HEK293 (cell line): ENCODE measurements at regions not wholly inside any gene's neighbourhood (a gene's known extent, or its start where the extent isn't known, plus 50 kb on each side); places are given as distances from the start of the nearest gene placed in this dataset.

Source experiments
- CTCF ChIA-PET: fragments of 350-600 bp; formaldehyde crosslinking; extraction: SDS; loops from one replicate; lab custom pipeline; 2021; ENCODE audit warnings: antibody characterized with exemption; lab: Yijun Ruan, JAX
- POLR2A ChIA-PET: fragments of 300-600 bp; formaldehyde crosslinking; extraction: SDS; loops from one replicate; lab custom pipeline; 2020; ENCODE audit warnings: antibody characterized with exemption, inconsistent platforms; lab: Yijun Ruan, JAX
- H3K27ac ChIP-seq: fragments of 200-500 bp; sonication (Bioruptor generic); 2 replicates; pipeline ENCODE4 v1.5.1; 2014; ENCODE audit warnings: low read depth, low read length, control low read depth, inconsistent platforms; ENCODE audit errors: extremely low read depth
- H3K36me3 ChIP-seq, 2 experiments: fragments of 200-500 bp in 1 of 2; sonication (Bioruptor generic) in 1 of 2; 1 replicate in 1 of 2; 2 replicates in 1 of 2; pipeline ENCODE4 v1.5.1; 2014 to 2017; ENCODE audit warnings: inconsistent platforms in 2 of 2, low read length in 2 of 2; ENCODE audit not compliant: control insufficient read depth in 2 of 2, insufficient read depth in 1 of 2
- H3K4me1 ChIP-seq: fragments of 200-500 bp; sonication (Bioruptor generic); 2 replicates; pipeline ENCODE4 v1.5.1; 2014; ENCODE audit warnings: mild to moderate bottlenecking, low read length, inconsistent platforms; ENCODE audit not compliant: control insufficient read depth, insufficient read depth
- H3K4me3 ChIP-seq: 2 replicates; pipeline ENCODE4 v1.5.1; 2011; ENCODE audit warnings: low read depth, mild to moderate bottlenecking, control low read depth, low read length, moderate library complexity
- H3K9me3 ChIP-seq: fragments of 200-500 bp; sonication (Bioruptor generic); 2 replicates; pipeline ENCODE4 v1.5.1; 2014; ENCODE audit warnings: low read depth, low read length, inconsistent platforms; ENCODE audit not compliant: control insufficient read depth, insufficient read depth
- HOXA7 ChIP-seq: sonication (generic); formaldehyde crosslinking; IDR thresholded peaks from 2 replicates; pipeline ENCODE4 v1.8.1; 2022; ENCODE audit warnings: missing genetic modification reagents, borderline replicate concordance
- INSM2 ChIP-seq: fragments of 450-650 bp; formaldehyde crosslinking; IDR thresholded peaks from 2 replicates; pipeline ENCODE4 v1.5.1; 2016; ENCODE audit warnings: missing biosample characterization, missing genetic modification characterization
- MYNN ChIP-seq: fragments of 450-650 bp; formaldehyde crosslinking; IDR thresholded peaks from 2 replicates; pipeline ENCODE4 v1.5.1; 2016; ENCODE audit warnings: missing biosample characterization, missing genetic modification characterization, borderline replicate concordance
- SCRT2 ChIP-seq: fragments of 450-650 bp; formaldehyde crosslinking; IDR thresholded peaks from 2 replicates; pipeline ENCODE4 v1.5.1; 2016; ENCODE audit warnings: missing biosample characterization, missing genetic modification characterization
- TCF7L2 ChIP-seq: IDR thresholded peaks from 2 replicates; pipeline ENCODE4 v1.6.1; 2011; ENCODE audit warnings: low read depth, mild to moderate bottlenecking, inconsistent platforms, low read length, moderate library complexity, borderline replicate concordance
- TRIM28 ChIP-seq: IDR thresholded peaks from 2 replicates; pipeline ENCODE4 v1.6.1; 2011; ENCODE audit warnings: low read length, control low read depth, borderline replicate concordance
- ZBTB1 ChIP-seq: fragments of 450-650 bp; formaldehyde crosslinking; IDR thresholded peaks from 2 replicates; pipeline ENCODE4 v1.5.1; 2016; ENCODE audit warnings: missing biosample characterization, missing genetic modification characterization
- ZBTB17 ChIP-seq: fragments of 450-650 bp; formaldehyde crosslinking; IDR thresholded peaks from 2 replicates; pipeline ENCODE4 v1.5.1; 2016; ENCODE audit warnings: missing biosample characterization, missing genetic modification characterization
- ZBTB26 ChIP-seq: fragments of 450-650 bp; formaldehyde crosslinking; optimal IDR thresholded peaks from 2 replicates; pipeline ENCODE3; 2016; ENCODE audit warnings: missing biosample characterization, mild to moderate bottlenecking, missing genetic modification characterization
- ZNF133 ChIP-seq: fragments of 450-650 bp; formaldehyde crosslinking; IDR thresholded peaks from 2 replicates; pipeline ENCODE4 v1.5.1; 2016; ENCODE audit warnings: missing biosample characterization, missing genetic modification characterization
- ZNF16 ChIP-seq: fragments of 450-650 bp; formaldehyde crosslinking; IDR thresholded peaks from 2 replicates; pipeline ENCODE4 v1.5.1; 2016; ENCODE audit warnings: low read depth, missing biosample characterization, missing genetic modification characterization
- ZNF175 ChIP-seq: fragments of 450-650 bp; formaldehyde crosslinking; IDR thresholded peaks from 2 replicates; pipeline ENCODE4 v1.5.1; 2016; ENCODE audit warnings: missing biosample characterization, missing genetic modification characterization
- ZNF184 ChIP-seq: fragments of 450-650 bp; IDR thresholded peaks from 2 replicates; pipeline ENCODE4 v1.5.1; 2018; ENCODE audit warnings: missing biosample characterization, mild to moderate bottlenecking, missing genetic modification characterization
- ZNF248 ChIP-seq: fragments of 450-650 bp; formaldehyde crosslinking; IDR thresholded peaks from 2 replicates; pipeline ENCODE4 v1.5.1; 2017; ENCODE audit warnings: missing biosample characterization, missing genetic modification characterization
- ZNF266 ChIP-seq: fragments of 450-650 bp; formaldehyde crosslinking; IDR thresholded peaks from 2 replicates; pipeline ENCODE4 v1.5.1; 2016; ENCODE audit warnings: missing biosample characterization, missing genetic modification characterization, low read depth
- ZNF335 ChIP-seq: fragments of 450-650 bp; formaldehyde crosslinking; conservative IDR thresholded peaks from 2 replicates; pipeline ENCODE4 v1.5.1; 2016; ENCODE audit warnings: missing biosample characterization, missing genetic modification characterization
- ZNF514 ChIP-seq: fragments of 450-650 bp; formaldehyde crosslinking; IDR thresholded peaks from 2 replicates; pipeline ENCODE4 v1.5.1; 2016; ENCODE audit warnings: missing biosample characterization, missing genetic modification characterization
- ZNF548 ChIP-seq: fragments of 450-650 bp; formaldehyde crosslinking; IDR thresholded peaks from 2 replicates; pipeline ENCODE4 v1.5.1; 2016; ENCODE audit warnings: missing biosample characterization, missing genetic modification characterization
- ZNF549 ChIP-seq: fragments of 450-650 bp; IDR thresholded peaks from 2 replicates; pipeline ENCODE4 v1.5.1; 2018; ENCODE audit warnings: missing biosample characterization, missing genetic modification characterization, mild to moderate bottlenecking, inconsistent platforms, moderate library complexity
- ZNF558 ChIP-seq: fragments of 450-650 bp; formaldehyde crosslinking; IDR thresholded peaks from 2 replicates; pipeline ENCODE4 v1.5.1; 2016; ENCODE audit warnings: missing biosample characterization, missing genetic modification characterization
- ZNF621 ChIP-seq: fragments of 450-650 bp; formaldehyde crosslinking; IDR thresholded peaks from 2 replicates; pipeline ENCODE4 v1.5.1; 2017; ENCODE audit warnings: missing biosample characterization, missing genetic modification characterization
- ZNF654 ChIP-seq: fragments of 450-650 bp; formaldehyde crosslinking; IDR thresholded peaks from 2 replicates; pipeline ENCODE4 v1.5.1; 2016; ENCODE audit warnings: low read depth, missing biosample characterization, missing genetic modification characterization
- ZNF664 ChIP-seq: fragments of 450-650 bp; formaldehyde crosslinking; IDR thresholded peaks from 2 replicates; pipeline ENCODE4 v1.5.1; 2016; ENCODE audit warnings: missing biosample characterization, missing genetic modification characterization
- ZNF785 ChIP-seq: fragments of 450-650 bp; formaldehyde crosslinking; IDR thresholded peaks from 2 replicates; pipeline ENCODE4 v1.5.1; 2016; ENCODE audit warnings: missing biosample characterization, missing genetic modification characterization
- ZNF843 ChIP-seq: fragments of 450-650 bp; formaldehyde crosslinking; IDR thresholded peaks from 2 replicates; pipeline ENCODE4 v1.5.1; 2016; ENCODE audit warnings: missing biosample characterization, missing genetic modification characterization
- TF ChIP-seq, protein P1 (sequence below): fragments of 450-650 bp; formaldehyde crosslinking; IDR thresholded peaks from 2 replicates; pipeline ENCODE4 v1.5.1; 2016; ENCODE audit warnings: missing biosample characterization, missing genetic modification characterization
- TF ChIP-seq, protein P2 (sequence below): fragments of 450-650 bp; formaldehyde crosslinking; IDR thresholded peaks from 2 replicates; pipeline ENCODE4 v1.5.0; 2017; ENCODE audit warnings: missing biosample characterization, missing genetic modification characterization, borderline replicate concordance

DNA sequence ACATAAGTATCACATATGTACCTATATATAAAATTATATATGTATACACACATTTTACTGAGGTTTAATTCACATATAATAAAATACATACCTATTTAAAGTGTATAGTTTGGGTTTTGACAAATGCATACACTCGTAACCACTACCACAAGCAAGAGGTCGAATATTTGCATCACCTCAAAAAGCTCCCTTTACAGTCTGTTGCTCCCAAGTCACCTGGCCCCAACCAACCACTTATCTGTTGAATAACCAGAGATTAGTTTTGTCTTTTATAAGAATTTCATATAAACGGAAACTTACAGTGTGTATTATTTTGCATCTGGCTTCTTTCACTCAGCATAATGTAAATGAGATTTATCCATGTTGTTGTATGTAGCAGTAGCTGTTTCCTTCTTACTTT lies 218.9 kb downstream of the MAT2B start (continued):
- TF ChIP-seq HOXA7, result no peak
- TF ChIP-seq ZNF133 (tag by site-specific recombination), result no peak
- TF ChIP-seq ZBTB17 (tag by site-specific recombination), result no peak

DNA sequence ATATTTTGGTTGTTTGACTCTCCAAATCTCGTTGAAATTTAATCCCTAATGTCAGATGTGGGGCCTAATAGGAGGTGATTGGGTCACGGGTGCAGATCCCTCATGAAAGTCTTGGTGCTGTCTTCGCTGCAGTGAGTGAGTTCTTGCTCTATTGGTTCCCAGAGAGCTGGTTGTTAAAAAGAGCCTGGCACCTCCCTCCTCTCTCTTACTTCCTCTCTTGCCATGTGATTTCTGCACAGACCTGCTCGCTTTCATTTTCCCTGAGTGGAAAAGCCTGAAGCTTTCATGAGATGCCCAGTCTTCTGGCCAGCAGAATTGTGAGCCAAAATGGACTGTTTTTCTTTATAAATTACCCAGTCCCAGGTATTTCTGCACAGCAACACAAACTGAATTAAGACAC lies 221.6 kb downstream of the MAT2B start:
- TF ChIP-seq ZNF664 (tag by site-specific recombination), result no peak
- no peak for TF ChIP-seq MYNN (tag by site-specific recombination)
- no peak for TF ChIP-seq TRIM28
- no peak for TF ChIP-seq ZNF654
- TF ChIP-seq ZNF549 (tag by site-specific recombination), result no peak
- TF ChIP-seq ZNF175, result no peak
- Histone ChIP-seq H3K36me3 (no peaks in the 10 kb centered on the region), H3K4me3 (no peak overlapping the region), H3K9me3 (no peaks in the 10 kb centered on the region), H3K27ac (no peak overlapping the region), H3K4me1 (no peaks in the 10 kb centered on the region)
- POLR2A ChIA-PET, result no interaction called here
- CTCF ChIA-PET, result no interaction called here

GRCh38 chr5:163730206-163730756 lies 224.9 kb downstream of the MAT2B start:
- Histone ChIP-seq H3K4me3 (no peak overlapping the region), H3K9me3 (no peaks in the 10 kb centered on the region), H3K36me3 (no peaks in the 10 kb centered on the region)
- POLR2A ChIA-PET, result no interaction called here
- TF ChIP-seq ZNF16 (tag by site-specific recombination), result no peak
- TF ChIP-seq ZNF175, result no peak
- TF ChIP-seq ZNF843 (tag by site-specific recombination), result no peak
- TF ChIP-seq ZNF558 (tag by site-specific recombination), result no peak
- TF ChIP-seq, protein P1, sequence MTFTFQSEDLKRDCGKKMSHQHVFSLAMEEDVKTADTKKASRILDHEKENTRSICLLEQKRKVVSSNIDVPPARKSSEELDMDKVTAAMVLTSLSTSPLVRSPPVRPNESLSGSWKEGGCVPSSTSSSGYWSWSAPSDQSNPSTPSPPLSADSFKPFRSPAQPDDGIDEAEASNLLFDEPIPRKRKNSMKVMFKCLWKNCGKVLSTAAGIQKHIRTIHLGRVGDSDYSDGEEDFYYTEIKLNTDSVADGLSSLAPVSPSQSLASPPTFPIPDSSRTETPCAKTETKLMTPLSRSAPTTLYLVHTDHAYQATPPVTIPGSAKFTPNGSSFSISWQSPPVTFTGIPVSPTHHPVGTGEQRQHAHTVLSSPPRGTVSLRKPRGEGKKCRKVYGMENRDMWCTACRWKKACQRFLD, result no peak
- no peak for TF ChIP-seq ZBTB1 (tag by site-specific recombination)
- no peak for TF ChIP-seq ZNF266 (tag by site-specific recombination)
- TF ChIP-seq ZBTB26 (tag by site-specific recombination), result no peak
- TF ChIP-seq, all 188 proteins: peak for 0
- CTCF ChIA-PET, result interaction anchor here (0.6 kb wide), 1 partner anchor 82 kb away, joined by 3 read pairs; no protein-coding TSS in a partner anchor
- Histone ChIP-seq H3K4me1 (no peaks in the 10 kb centered on the region), H3K27ac (no peak overlapping the region)

- CTCF ChIA-PET, result no interaction called here
- no peak overlapping the region for H3K27ac ChIP-seq
- H3K4me1 ChIP-seq, result no peaks in the 10 kb centered on the region
- H3K36me3 ChIP-seq, result no peaks in the 10 kb centered on the region
- POLR2A ChIA-PET, result no interaction called here
- H3K9me3 ChIP-seq, result no peaks in the 10 kb centered on the region
- H3K4me3 ChIP-seq, result no peak overlapping the region
- TF ChIP-seq INSM2 (no peak), ZNF621 (tag by site-specific recombination) (no peak), ZNF335 (no peak), ZNF514 (tag by site-specific recombination) (no peak), ZNF785 (tag by site-specific recombination) (no peak), ZNF133 (tag by site-specific recombination) (no peak), ZNF248 (no peak), TCF7L2 (no peak), SCRT2 (tag by site-specific recombination) (no peak), ZBTB17 (tag by site-specific recombination) (no peak), ZNF548 (tag by site-specific recombination) (no peak), ZNF184 (tag by site-specific recombination) (no peak)
- TF ChIP-seq, protein P2, sequence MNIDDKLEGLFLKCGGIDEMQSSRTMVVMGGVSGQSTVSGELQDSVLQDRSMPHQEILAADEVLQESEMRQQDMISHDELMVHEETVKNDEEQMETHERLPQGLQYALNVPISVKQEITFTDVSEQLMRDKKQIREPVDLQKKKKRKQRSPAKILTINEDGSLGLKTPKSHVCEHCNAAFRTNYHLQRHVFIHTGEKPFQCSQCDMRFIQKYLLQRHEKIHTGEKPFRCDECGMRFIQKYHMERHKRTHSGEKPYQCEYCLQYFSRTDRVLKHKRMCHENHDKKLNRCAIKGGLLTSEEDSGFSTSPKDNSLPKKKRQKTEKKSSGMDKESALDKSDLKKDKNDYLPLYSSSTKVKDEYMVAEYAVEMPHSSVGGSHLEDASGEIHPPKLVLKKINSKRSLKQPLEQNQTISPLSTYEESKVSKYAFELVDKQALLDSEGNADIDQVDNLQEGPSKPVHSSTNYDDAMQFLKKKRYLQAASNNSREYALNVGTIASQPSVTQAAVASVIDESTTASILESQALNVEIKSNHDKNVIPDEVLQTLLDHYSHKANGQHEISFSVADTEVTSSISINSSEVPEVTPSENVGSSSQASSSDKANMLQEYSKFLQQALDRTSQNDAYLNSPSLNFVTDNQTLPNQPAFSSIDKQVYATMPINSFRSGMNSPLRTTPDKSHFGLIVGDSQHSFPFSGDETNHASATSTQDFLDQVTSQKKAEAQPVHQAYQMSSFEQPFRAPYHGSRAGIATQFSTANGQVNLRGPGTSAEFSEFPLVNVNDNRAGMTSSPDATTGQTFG (tag by site-specific recombination), result no peak
Measured at GRCh38 chr5:163731256-163731655, 225.8 kb downstream of the MAT2B start.
